IMR-90 (cell line): ENCODE measurements at regions not wholly inside any gene's neighbourhood (a gene's known extent, or its start where the extent isn't known, plus 50 kb on each side); places are given as distances from the start of the nearest gene placed in this dataset.

Source experiments
- ATAC-seq: fragments of 200-7000 bp; cut with Tn5 transposase; 2 replicates; pipeline ENCODE4 v1.9.1; 2020; ENCODE audit warnings: low read depth, mild to moderate bottlenecking, moderate library complexity
- BruUV-seq: library from RNA; stranded (reverse); fragments of 400-500 nt; replicated peaks from 2 replicates; lab custom pipeline; 2021; lab: Mats Ljungman, UMichigan
- CTCF ChIA-PET: fragments of 300-600 bp; formaldehyde crosslinking; extraction: SDS; loops from one replicate; lab custom pipeline; 2021; ENCODE audit warnings: antibody characterized with exemption; lab: Yijun Ruan, JAX
- POLR2A ChIA-PET: fragments of 300-600 bp; sonication (Branson Sonifier 250); formaldehyde crosslinking; loops from one replicate; lab custom pipeline; 2022; ENCODE audit warnings: antibody characterized with exemption; ENCODE audit not compliant: unreplicated experiment; lab: Charles Lee
- DNase-seq: peaks from one replicate; pipeline ENCODE4 v3.0.0; 2013
- H2AFZ ChIP-seq: replicated peaks from 2 replicates; pipeline ENCODE3; 2013; ENCODE audit warnings: low read length, mild to moderate bottlenecking; ENCODE audit not compliant: poor library complexity
- H2AK5ac ChIP-seq: 2 replicates; pipeline ENCODE4 v1.6.1; 2013; ENCODE audit warnings: low read depth, low read length, inconsistent platforms
- H2AK9ac ChIP-seq: replicated peaks from 2 replicates; pipeline ENCODE3; 2013; ENCODE audit warnings: mild to moderate bottlenecking, low read depth, low read length, moderate library complexity; ENCODE audit not compliant: poor library complexity
- H2BK120ac ChIP-seq: 2 replicates; pipeline ENCODE4 v1.6.1; 2013; ENCODE audit warnings: low read depth, low read length, inconsistent platforms
- H2BK15ac ChIP-seq: 3 replicates; pipeline ENCODE4 v1.6.1; 2013; ENCODE audit warnings: low read depth, low read length, inconsistent platforms
- H2BK20ac ChIP-seq: 2 replicates; pipeline ENCODE4 v1.6.1; 2013; ENCODE audit warnings: low read depth, mild to moderate bottlenecking, inconsistent platforms, low read length, moderate library complexity
- H2BK5ac ChIP-seq: 2 replicates; pipeline ENCODE4 v1.6.1; 2013; ENCODE audit warnings: mild to moderate bottlenecking, low read depth, low read length, inconsistent platforms; ENCODE audit not compliant: poor library complexity, severe bottlenecking
- H3K14ac ChIP-seq: replicated peaks from 2 replicates; pipeline ENCODE4 v1.6.1; 2013; ENCODE audit warnings: low read depth, low read length, inconsistent platforms
- H3K18ac ChIP-seq: 2 replicates; pipeline ENCODE4 v1.6.1; 2013; ENCODE audit warnings: low read depth, low read length, control low read depth
- H3K23ac ChIP-seq: 2 replicates; pipeline ENCODE4 v1.6.1; 2013; ENCODE audit warnings: low read depth, low read length, inconsistent platforms
- H3K27ac ChIP-seq: 2 replicates; pipeline ENCODE4 v1.5.1; 2013; ENCODE audit warnings: mild to moderate bottlenecking, control low read depth, low read length; ENCODE audit not compliant: insufficient read depth
- H3K27me3 ChIP-seq: 2 replicates; pipeline ENCODE4 v1.6.1; 2013; ENCODE audit warnings: low read length; ENCODE audit not compliant: control insufficient read depth, insufficient read depth
- H3K36me3 ChIP-seq: 2 replicates; pipeline ENCODE4 v1.6.1; 2013; ENCODE audit warnings: low read length, mixed read lengths; ENCODE audit not compliant: control insufficient read depth, insufficient read depth
- H3K4ac ChIP-seq: 2 replicates; pipeline ENCODE4 v1.6.1; 2013; ENCODE audit warnings: low read depth, low read length, inconsistent platforms
- H3K4me1 ChIP-seq: 2 replicates; pipeline ENCODE4 v1.6.1; 2013; ENCODE audit warnings: low read length, mixed read lengths; ENCODE audit not compliant: control insufficient read depth, insufficient read depth
- H3K4me2 ChIP-seq: 2 replicates; pipeline ENCODE4 v1.6.1; 2013; ENCODE audit warnings: low read depth, mild to moderate bottlenecking, control low read depth, low read length, moderate library complexity
- H3K4me3 ChIP-seq: 2 replicates; pipeline ENCODE4 v1.5.1; 2013; ENCODE audit warnings: low read depth, mild to moderate bottlenecking, control low read depth, low read length, moderate library complexity; ENCODE audit not compliant: insufficient read depth
- H3K56ac ChIP-seq: 2 replicates; pipeline ENCODE4 v1.6.1; 2013; ENCODE audit warnings: low read length, inconsistent platforms; ENCODE audit not compliant: insufficient read depth; ENCODE audit errors: extremely low read depth
- H3K79me1 ChIP-seq, 2 experiments: 2 replicates each; pipeline ENCODE4 v1.6.1; 2013; ENCODE audit warnings: low read length in 2 of 2, inconsistent platforms in 1 of 2, low read depth in 1 of 2
- H3K9ac ChIP-seq: 2 replicates; pipeline ENCODE4 v1.6.1; 2013; ENCODE audit warnings: low read depth, low read length, control low read depth
- H3K9me1 ChIP-seq: 2 replicates; pipeline ENCODE4 v1.6.1; 2013; ENCODE audit warnings: low read length, inconsistent platforms; ENCODE audit not compliant: insufficient read depth
- H3K9me3 ChIP-seq: 2 replicates; pipeline ENCODE4 v1.6.1; 2013; ENCODE audit warnings: low read length; ENCODE audit not compliant: control insufficient read depth, insufficient read depth
- H4K20me1 ChIP-seq: 2 replicates; pipeline ENCODE4 v1.6.1; 2013; ENCODE audit warnings: low read length, inconsistent platforms; ENCODE audit not compliant: insufficient read depth
- H4K5ac ChIP-seq: 2 replicates; pipeline ENCODE4 v1.6.1; 2013; ENCODE audit warnings: mild to moderate bottlenecking, low read depth, low read length, control low read depth
- H4K8ac ChIP-seq, 2 experiments: 2 replicates each; pipeline ENCODE4 v1.6.1; 2013; ENCODE audit warnings: low read depth in 2 of 2, low read length in 2 of 2, control low read depth in 1 of 2, inconsistent platforms in 1 of 2
- H4K91ac ChIP-seq: 2 replicates; pipeline ENCODE4 v1.6.1; 2013; ENCODE audit warnings: low read depth, low read length, inconsistent platforms; ENCODE audit not compliant: insufficient read depth
- NFE2L2 ChIP-seq: fragments of 150-350 bp; IDR thresholded peaks from 2 replicates; pipeline ENCODE4 v1.6.1; 2016; ENCODE audit warnings: low read depth, mild to moderate bottlenecking, low read length
- RAD21 ChIP-seq: IDR thresholded peaks from 2 replicates; pipeline ENCODE4 v1.6.1; 2012; ENCODE audit warnings: low read length, improper control_type of control experiment
- SMC3 ChIP-seq: fragments of 150-350 bp; IDR thresholded peaks from 2 replicates; pipeline ENCODE4 v1.6.1; 2016; ENCODE audit warnings: low read depth, mild to moderate bottlenecking, antibody characterized with exemption, low read length, moderate library complexity
- dilution Hi-C: fragments of 300-500 bp; cut with HindIII; formaldehyde crosslinking; loops from one replicate; pipeline ENCODE4 v1.14.3; 2018; ENCODE audit warnings: low sequenced_read_pairs; ENCODE audit not compliant: unreplicated experiment
- in situ Hi-C: fragments of 300-500 bp; cut with MboI; formaldehyde crosslinking; loops from 3 replicates; pipeline ENCODE4 v1.14.3; 2019; ENCODE audit warnings: low sequenced_read_pairs, inconsistent platforms, mixed read lengths
- intact Hi-C: fragments of 100-400 bp; cut with micrococcal nuclease; formaldehyde crosslinking; loops from 2 replicates; pipeline ENCODE4 v1.10.0; 2022
- TF ChIP-seq, protein P1 (sequence below): fragments of 150-350 bp; IDR thresholded peaks from 2 replicates; pipeline ENCODE4 v1.6.1; 2017; ENCODE audit warnings: mild to moderate bottlenecking, antibody characterized with exemption, low read length, low read depth

- H3K56ac ChIP-seq: no peak overlapping the region
- intact Hi-C loops (no loop called here), dilution Hi-C loops (no loop called here), in situ Hi-C loops (no loop called here)
- no peak overlapping the region for H3K23ac ChIP-seq
- no peaks in the 10 kb centered on the region for H3K36me3 ChIP-seq
- H2BK120ac ChIP-seq: no peak overlapping the region
- H4K8ac ChIP-seq: no peak overlapping the region
- no peak overlapping the region for H2BK20ac ChIP-seq
- no peak overlapping the region for H2BK5ac ChIP-seq
- no peaks in the 10 kb centered on the region for H3K4me1 ChIP-seq
- BruUV-seq: no TSS peak
- H3K18ac ChIP-seq: no peak overlapping the region
- TF ChIP-seq, protein P1, sequence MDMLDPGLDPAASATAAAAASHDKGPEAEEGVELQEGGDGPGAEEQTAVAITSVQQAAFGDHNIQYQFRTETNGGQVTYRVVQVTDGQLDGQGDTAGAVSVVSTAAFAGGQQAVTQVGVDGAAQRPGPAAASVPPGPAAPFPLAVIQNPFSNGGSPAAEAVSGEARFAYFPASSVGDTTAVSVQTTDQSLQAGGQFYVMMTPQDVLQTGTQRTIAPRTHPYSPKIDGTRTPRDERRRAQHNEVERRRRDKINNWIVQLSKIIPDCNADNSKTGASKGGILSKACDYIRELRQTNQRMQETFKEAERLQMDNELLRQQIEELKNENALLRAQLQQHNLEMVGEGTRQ: no peak
- TF ChIP-seq SMC3: no peak
- no peak for TF ChIP-seq NFE2L2
- no peak for TF ChIP-seq RAD21
- H4K91ac ChIP-seq: no peak overlapping the region
- no peak overlapping the region for H3K4ac ChIP-seq
- ATAC-seq (no peak), DNase-seq (no peak)
- no peak overlapping the region for H2AFZ ChIP-seq
- no peak overlapping the region for H3K4me2 ChIP-seq
- no peak overlapping the region for H3K14ac ChIP-seq
- peaks cover 15% of the 10 kb centered on the region for H3K9me3 ChIP-seq
- H3K9me1 ChIP-seq: no peaks in the 10 kb centered on the region
- H3K79me1 ChIP-seq: no peaks in the 10 kb centered on the region
- no peak overlapping the region for H3K27ac ChIP-seq
- no peak overlapping the region for H2AK5ac ChIP-seq
- H3K27me3 ChIP-seq: peaks cover 5% of the 10 kb centered on the region
- H3K9ac ChIP-seq: no peak overlapping the region
- H3K4me3 ChIP-seq: no peak overlapping the region
- H4K5ac ChIP-seq: no peak overlapping the region
- H4K20me1 ChIP-seq: no peaks in the 10 kb centered on the region
- ChIA-PET CTCF (no interaction called here), POLR2A (no interaction called here)
- no peak overlapping the region for H2AK9ac ChIP-seq
- no peak overlapping the region for H2BK15ac ChIP-seq
Measured at GRCh38 chr11:62035293-62035692, 67.9 kb upstream of the FTH1 start.
